ENCODE measurements at regions not wholly inside any gene's neighbourhood (a gene's known extent, or its start where the extent isn't known, plus 50 kb on each side); places are given as distances from the start of the nearest gene placed in this dataset.
A peak's percentile ranks its signal among the peaks of the same experiment; 100 is the strongest.
"Not testable (repeated sequence)": the region's sequence is repeated elsewhere in the genome, so short reads cannot be mapped to it uniquely, and the experiment has no call there.

DNA sequence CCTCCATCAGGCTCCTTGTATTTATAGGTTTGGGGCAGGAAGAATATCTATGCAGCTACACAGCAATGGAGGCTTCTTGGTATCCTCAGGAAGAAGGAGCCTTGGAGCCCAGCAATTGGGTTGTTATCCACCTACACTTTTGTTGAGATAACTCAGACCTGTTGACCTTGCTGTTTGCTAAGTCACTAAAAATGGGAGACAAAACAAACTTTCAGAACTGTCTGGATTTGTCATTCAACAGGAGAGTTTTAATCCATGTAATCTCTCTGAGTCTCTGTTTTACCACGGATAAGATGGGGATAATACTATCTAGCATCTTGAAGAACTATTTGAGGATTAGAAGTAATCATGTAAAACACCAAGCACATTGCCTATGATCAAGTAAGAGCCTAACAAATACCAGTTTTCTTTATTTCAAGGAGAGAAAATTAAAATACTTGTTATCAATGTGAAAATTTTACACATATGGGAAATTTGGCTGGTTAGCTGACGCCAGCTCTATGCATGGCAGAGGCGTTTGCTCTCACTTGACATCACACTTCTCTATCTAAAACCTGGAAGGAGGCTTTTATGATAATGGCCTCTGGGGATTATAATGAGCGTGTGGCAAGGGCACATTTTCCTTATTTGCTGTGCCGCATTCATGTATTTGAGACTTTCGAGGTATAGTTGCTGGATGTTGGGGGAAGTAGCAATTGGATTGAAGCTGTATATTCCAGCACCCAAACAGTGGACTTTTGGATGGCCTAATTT is 215.6 kb downstream of the PDCD6IP start:
- DNase-seq: no peak

GRCh38 chr3:34015204-34016142 is 217.0 kb downstream of the PDCD6IP start:
- peak; percentile 48 for DNase-seq

DNA sequence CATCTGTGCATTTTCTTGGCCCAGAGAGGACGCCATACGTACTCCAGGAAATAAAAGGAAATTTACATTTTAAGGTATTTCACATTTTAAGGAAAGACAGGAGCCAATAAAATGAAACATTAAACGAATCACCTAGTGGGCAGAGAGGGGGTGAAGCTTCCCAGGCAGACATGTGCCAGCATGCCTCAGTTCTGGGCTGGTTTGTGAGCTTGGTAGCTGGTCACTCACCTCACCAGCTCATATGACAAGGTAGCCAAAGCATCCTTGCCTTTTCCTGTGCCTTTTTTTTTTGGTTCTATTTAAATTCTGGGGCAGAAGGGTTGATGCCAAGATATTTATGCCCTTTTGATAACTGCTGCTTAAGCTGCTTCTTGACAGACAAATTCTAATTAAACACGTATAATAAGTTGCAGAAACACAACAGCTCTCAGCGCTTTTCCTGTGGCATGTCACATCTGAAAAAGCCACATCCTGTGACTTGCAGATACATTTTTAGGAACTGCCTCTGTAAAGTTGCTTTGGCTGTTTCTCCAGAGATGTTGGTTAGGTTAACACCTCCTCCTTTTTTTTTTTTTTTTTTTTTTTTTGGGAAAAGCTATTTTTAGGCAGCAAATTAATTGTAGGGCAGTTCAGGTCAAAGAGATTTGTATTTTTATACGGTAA is 218.6 kb downstream of the PDCD6IP start:
- peak; percentile 86 for DNase-seq

- DNase-seq: no peak
Observed at GRCh38 chr3:34017757-34018156, 219.3 kb downstream of the PDCD6IP start.

GRCh38 chr3:34019158-34019557 is 220.7 kb downstream of the PDCD6IP start:
- DNase-seq: no peak

DNA sequence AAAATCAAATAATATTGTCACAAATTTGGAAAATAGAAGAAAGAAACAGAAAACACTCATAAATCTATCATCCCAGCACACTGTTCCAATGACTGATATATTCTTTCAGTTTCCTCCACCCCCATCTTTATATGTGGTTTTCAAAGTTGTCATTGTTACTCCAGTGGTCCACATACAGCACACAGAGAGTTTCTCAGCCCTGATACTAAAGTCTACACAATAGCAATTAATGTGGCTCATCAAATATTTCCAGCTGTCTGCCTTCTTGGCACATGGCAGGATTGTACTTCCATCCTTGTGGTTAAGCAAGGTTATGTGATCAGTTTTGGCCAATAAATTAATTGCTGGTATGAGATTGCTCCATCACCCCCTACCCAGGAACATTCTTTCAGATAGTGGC is 221.7 kb downstream of the PDCD6IP start:
- no peak for DNase-seq

DNA sequence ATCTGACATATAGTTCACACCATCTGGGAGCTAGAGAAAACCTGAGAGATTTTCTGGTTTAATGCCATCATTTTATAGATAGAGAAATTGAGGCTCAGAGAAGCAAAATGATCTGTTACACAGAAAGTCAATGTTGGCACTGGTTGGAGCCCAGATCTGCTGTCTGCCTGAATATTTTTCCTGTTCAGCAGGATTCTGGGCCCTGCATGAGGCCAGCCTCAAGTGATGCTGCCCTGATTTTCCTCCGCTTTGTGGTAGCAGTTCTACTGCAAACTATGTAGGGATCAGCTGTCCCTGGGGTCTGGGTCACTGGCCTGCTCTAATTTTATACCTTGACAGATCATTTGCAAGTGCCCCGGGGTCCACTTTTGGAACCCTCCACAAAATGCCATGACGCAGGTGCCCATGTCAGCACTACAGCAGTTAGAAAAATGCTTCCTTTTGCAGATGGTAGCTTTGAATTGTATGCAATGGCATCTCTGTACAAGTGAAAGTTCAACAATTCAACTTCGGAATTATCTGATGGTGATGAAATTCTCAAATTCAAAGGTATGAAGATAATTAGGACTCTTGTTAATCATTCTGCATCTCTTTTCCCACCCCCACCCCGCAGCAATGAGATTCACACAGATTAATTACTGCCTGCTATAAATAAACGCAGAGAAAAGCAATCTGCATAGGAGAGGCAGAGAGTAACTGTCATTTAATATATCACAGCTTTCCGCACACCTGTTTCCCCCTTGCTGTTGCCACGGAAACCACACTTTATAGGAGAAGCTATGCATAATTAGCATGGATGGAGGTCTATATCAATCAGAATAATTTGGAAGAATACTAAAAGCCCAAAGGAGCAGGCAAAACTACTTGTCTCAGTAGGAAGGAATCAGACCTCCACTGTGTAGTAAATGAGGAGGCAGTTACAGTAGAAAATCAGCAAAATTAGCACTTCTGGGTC is 222.6 kb downstream of the PDCD6IP start:
- no peak for DNase-seq

- no peak for DNase-seq
Observed at GRCh38 chr3:34022147-34022546, 223.7 kb downstream of the PDCD6IP start.

DNA sequence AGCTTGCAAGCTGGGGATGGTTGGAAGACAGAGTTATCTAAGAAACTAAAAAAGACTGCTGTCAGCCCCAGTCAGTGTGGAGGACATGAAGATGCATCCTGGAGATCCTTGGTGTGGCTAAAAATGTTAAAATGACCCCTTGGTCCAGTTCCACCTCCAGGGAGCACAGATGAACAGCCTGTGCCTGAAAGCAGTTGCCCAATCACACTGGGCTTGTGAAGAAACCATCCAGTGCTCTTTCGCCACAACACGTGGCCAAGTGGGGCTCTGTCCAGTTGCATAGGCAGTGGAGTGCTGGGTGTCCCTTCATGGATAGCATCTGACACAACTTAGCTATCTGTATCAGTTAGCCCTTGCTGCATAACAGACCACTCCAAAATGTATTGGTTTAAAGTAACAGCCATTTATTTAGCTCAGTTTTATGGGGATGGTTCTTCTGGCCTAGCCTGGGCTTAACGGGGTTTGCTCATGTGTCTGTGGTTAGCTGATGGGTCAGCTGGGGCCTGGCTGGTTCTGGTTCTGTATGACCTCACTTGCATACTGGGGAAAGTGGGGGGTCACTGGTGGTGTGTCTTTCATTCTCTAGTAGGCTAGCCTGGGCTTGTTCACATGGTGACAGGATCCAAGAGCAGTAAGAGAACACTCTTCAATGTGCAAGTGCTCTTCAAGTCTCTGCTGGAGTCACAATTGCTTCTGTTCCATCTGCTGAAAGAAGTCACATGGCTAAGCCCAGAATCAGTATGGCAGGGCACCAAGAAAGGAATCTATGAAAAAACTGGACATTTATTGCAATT is 226.2 kb downstream of the PDCD6IP start:
- peak; percentile 51 for DNase-seq

DNA sequence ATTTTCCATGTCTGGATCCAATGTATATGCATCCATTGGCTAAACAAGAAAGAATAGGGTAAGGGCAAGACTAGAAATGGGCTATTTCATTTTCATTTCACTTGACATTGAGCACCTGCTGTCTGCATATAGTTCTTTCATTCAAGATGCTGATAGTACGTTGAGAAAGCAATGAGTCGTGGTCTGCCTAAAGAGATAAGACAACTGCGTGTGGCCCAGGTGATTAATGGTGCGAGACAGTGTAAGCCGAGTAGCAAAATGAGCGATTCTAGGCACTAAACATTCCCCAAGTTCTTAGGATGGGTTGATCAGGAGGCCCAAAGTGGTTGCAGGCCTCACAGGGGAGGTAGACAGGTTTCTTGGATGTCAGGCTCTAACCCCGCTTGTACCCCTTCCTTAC is 235.4 kb downstream of the PDCD6IP start:
- DNase-seq: no peak

- DNase-seq: no peak
Observed at GRCh38 chr3:34034840-34035239, 236.4 kb downstream of the PDCD6IP start.

DNA sequence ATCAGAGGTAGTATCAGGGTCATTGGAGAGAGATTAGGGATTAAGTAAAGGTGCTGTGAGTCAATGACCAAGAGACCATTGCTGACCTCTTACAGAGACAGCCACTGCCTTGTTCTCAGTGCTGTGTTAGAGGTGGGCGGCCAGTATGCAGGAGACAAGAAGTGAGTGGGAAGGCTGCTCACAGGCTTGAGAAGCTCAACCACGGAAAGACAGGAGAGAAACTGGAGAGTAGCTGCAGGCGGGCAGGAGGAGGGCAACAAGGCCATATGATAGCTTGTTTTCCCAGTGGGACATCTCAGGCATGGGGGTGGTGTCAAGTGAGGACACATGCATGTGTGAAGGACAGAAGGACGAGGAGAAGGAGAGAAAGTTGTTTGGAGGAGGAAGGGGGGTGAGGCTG is 237.3 kb downstream of the PDCD6IP start:
- DNase-seq: no peak

- DNase-seq: no peak
Observed at GRCh38 chr3:34037260-34037659, 238.8 kb downstream of the PDCD6IP start.

GRCh38 chr3:34038131-34038530 is 239.7 kb downstream of the PDCD6IP start:
- DNase-seq: no peak

- DNase-seq: no peak
Observed at GRCh38 chr3:34046154-34046553, 247.7 kb downstream of the PDCD6IP start.

DNA sequence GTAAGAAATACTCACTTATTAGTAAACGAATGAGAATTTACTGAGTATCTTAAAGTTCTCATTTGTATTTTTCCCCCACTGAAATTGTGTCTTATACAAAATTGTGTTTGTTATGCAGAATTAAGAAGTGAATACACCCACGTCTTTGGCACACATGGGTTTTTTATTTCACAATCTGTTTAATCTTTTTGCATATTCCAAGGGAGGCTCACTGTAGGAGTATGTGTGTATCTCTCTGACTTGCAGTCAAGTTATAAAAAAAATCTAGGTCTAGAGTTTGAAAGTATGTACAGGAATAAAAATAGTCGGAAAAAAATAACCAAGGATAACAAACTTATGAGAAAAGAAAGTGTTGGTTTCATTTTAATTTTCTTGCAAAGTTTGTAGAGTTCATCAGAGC is 255.2 kb downstream of the PDCD6IP start:
- no peak for DNase-seq

DNA sequence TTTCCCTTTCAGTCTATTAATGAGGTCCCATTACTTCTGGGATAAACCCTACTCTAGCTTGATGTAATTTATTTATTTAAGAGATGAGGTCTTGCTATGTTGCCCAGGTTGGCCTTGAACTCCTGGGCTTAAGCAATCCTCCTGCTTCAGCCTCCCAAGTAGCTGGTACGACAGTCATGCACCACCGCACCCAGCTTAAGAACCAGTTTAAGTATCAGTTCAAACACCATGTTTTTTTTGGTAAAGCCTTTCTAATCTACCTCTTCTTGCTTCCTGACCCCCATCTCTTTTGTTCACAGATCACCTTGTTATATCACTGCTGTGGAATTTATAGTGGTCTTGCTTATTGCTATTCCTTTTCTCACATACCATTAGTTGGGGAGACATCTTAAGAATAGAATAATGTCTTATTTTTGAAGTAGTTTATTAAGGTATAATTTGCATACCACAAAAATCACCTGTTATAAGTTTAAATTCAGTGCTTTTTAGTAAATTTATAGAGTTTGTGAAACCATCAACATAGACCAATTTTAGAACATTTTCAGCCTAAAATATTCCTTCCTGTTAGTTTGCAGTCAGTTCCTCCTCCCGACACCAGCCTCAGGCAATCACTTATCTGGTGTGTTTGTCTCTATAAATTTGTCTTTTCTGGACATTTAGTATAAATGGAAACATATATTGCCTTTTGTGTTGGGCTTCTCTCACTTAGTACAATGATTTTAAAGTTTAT is 257.9 kb downstream of the PDCD6IP start:
- DNase-seq: no peak

DNA sequence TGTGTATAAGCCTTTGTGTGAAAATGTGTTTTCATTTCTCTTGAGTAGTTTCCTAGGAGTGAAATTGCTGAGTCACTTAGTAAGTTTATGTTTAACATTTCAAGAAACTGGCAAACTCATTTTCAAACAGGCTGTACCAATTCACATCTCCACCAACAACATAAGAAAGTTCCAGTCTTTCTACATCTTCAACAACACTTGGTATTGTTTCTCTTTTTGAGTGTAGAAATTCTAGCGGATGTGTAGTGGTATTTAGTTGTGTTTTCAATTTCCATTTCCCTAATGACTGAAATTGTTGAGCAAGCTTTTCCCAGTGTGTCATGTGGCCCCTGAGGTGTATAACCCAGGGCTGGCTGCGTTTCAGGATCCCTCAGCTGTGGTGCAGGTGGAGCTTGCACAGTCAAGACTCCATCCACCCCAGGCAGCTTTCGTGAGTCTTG is 258.5 kb downstream of the PDCD6IP start:
- DNase-seq: peak; percentile 31

GRCh38 chr3:34060995-34061394 is 262.6 kb downstream of the PDCD6IP start:
- not testable (repeated sequence) for DNase-seq

- no peak for DNase-seq
Observed at GRCh38 chr3:34065901-34066300, 267.5 kb downstream of the PDCD6IP start.

DNA sequence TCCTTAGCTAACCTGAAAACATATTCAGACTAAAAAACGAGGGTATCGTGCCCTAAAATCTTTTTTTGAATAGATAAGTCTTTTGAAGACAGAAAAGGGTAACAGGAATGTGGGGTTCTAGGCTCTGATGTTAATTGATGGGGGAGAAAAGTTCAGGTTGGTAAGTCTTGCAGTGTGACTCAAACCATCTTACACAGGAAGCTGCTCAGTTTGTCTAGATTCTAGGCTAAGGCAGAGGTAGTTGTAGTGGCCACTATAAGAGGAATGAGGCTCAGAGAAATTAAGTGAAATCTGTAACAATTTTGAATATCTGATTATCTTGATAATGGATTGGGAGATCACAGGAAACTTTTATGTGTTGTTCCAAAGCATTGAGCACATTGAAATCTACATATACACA is 267.9 kb downstream of the PDCD6IP start:
- DNase-seq: no peak

All from MV-4-11 (cell line).